Trophoblast cell (in vitro differentiated cells and primary cell): ENCODE measurements at regions not wholly inside any gene's neighbourhood (a gene's known extent, or its start where the extent isn't known, plus 50 kb on each side); places are given as distances from the start of the nearest gene placed in this dataset.
A peak's percentile ranks its signal among the peaks of the same experiment; 100 is the strongest.

Experiments
- DNase-seq, 2 donors: peaks; one replicate each; pipeline ENCODE4 v3.0.0-alpha.2; 2016
- H2AFZ ChIP-seq: 2 replicates; pipeline ENCODE4 v1.6.1; 2013; ENCODE audit warnings: low read length, moderate library complexity, mild to moderate bottlenecking; ENCODE audit not compliant: insufficient read depth, poor library complexity
- H2AK5ac ChIP-seq: 2 replicates; pipeline ENCODE4 v1.6.1; 2013; ENCODE audit warnings: mild to moderate bottlenecking, low read length
- H2BK120ac ChIP-seq: 2 replicates; pipeline ENCODE4 v1.6.1; 2013; ENCODE audit warnings: low read length, mild to moderate bottlenecking, moderate library complexity; ENCODE audit not compliant: insufficient read depth, poor library complexity
- H2BK12ac ChIP-seq: 2 replicates; pipeline ENCODE4 v1.6.1; 2013; ENCODE audit warnings: mild to moderate bottlenecking, low read length, moderate library complexity
- H2BK5ac ChIP-seq: 2 replicates; pipeline ENCODE4 v1.6.1; 2013; ENCODE audit warnings: low read length, low read depth, moderate library complexity, mild to moderate bottlenecking; ENCODE audit not compliant: poor library complexity
- H3K14ac ChIP-seq: 2 replicates; pipeline ENCODE4 v1.6.1; 2013; ENCODE audit warnings: mild to moderate bottlenecking, low read length
- H3K18ac ChIP-seq: 2 replicates; pipeline ENCODE4 v1.6.1; 2013; ENCODE audit warnings: mild to moderate bottlenecking, low read length
- H3K23ac ChIP-seq: 2 replicates; pipeline ENCODE4 v1.6.1; 2013; ENCODE audit warnings: low read length
- H3K27ac ChIP-seq: 2 replicates; pipeline ENCODE4 v1.5.1; 2013; ENCODE audit warnings: low read depth, mild to moderate bottlenecking, inconsistent platforms, low read length, moderate library complexity
- H3K27me3 ChIP-seq: 2 replicates; pipeline ENCODE4 v1.6.1; 2013; ENCODE audit warnings: inconsistent platforms, mild to moderate bottlenecking, low read length, moderate library complexity; ENCODE audit not compliant: insufficient read depth
- H3K36me3 ChIP-seq, 2 experiments: 1 replicate in 1 of 2; 2 replicates in 1 of 2; pipeline ENCODE4 v1.6.1; 2013; ENCODE audit warnings: low read length in 2 of 2, mild to moderate bottlenecking in 2 of 2, moderate library complexity in 1 of 2; ENCODE audit not compliant: insufficient read depth in 2 of 2, control insufficient read depth in 1 of 2
- H3K4ac ChIP-seq: 2 replicates; pipeline ENCODE4 v1.6.1; 2013; ENCODE audit warnings: low read depth, mild to moderate bottlenecking, low read length, moderate library complexity
- H3K4me1 ChIP-seq, 2 experiments: 1 replicate in 1 of 2; 2 replicates in 1 of 2; pipeline ENCODE4 v1.6.1; 2013; ENCODE audit warnings: low read length in 2 of 2, mild to moderate bottlenecking in 2 of 2, moderate library complexity in 1 of 2; ENCODE audit not compliant: insufficient read depth in 2 of 2, control insufficient read depth in 1 of 2
- H3K4me2 ChIP-seq: 2 replicates; pipeline ENCODE4 v1.6.1; 2013; ENCODE audit warnings: inconsistent platforms, mild to moderate bottlenecking, low read length, moderate library complexity
- H3K4me3 ChIP-seq: 2 replicates; pipeline ENCODE4 v1.5.1; 2013; ENCODE audit warnings: mild to moderate bottlenecking, low read depth, low read length, inconsistent platforms
- H3K79me1 ChIP-seq: one replicate; pipeline ENCODE4 v1.6.1; 2013; ENCODE audit warnings: low read length
- H3K79me2 ChIP-seq: 2 replicates; pipeline ENCODE4 v1.6.1; 2013; ENCODE audit warnings: low read length, mild to moderate bottlenecking; ENCODE audit not compliant: control insufficient read depth, insufficient read depth, poor library complexity
- H3K9ac ChIP-seq: 2 replicates; pipeline ENCODE4 v1.6.1; 2013; ENCODE audit warnings: mild to moderate bottlenecking, low read length
- H3K9me3 ChIP-seq: 2 replicates; pipeline ENCODE4 v1.6.1; 2013; ENCODE audit warnings: low read depth, mild to moderate bottlenecking, control low read depth, inconsistent platforms, low read length; ENCODE audit not compliant: insufficient read depth
- H4K12ac ChIP-seq: 2 replicates; pipeline ENCODE4 v1.6.1; 2013; ENCODE audit warnings: low read depth, mild to moderate bottlenecking, low read length, moderate library complexity
- H4K8ac ChIP-seq: 2 replicates; pipeline ENCODE4 v1.6.1; 2013; ENCODE audit warnings: low read depth, mild to moderate bottlenecking, low read length, moderate library complexity
- H4K91ac ChIP-seq: one replicate; pipeline ENCODE4 v1.6.1; 2013; ENCODE audit warnings: low read depth, mild to moderate bottlenecking, low read length, moderate library complexity
- WGBS: extraction: QIAGEN DNeasy Blood & Tissue Kit; methylation state at CpG from one replicate; pipeline ENCODE4 v1.1.7; 2013; ENCODE audit warnings: missing lambda C conversion rate; ENCODE audit not compliant: insufficient read length, insufficient coverage; ENCODE audit errors: extremely low coverage; 5-methylcytosine and 5-hydroxymethylcytosine counted together

DNA sequence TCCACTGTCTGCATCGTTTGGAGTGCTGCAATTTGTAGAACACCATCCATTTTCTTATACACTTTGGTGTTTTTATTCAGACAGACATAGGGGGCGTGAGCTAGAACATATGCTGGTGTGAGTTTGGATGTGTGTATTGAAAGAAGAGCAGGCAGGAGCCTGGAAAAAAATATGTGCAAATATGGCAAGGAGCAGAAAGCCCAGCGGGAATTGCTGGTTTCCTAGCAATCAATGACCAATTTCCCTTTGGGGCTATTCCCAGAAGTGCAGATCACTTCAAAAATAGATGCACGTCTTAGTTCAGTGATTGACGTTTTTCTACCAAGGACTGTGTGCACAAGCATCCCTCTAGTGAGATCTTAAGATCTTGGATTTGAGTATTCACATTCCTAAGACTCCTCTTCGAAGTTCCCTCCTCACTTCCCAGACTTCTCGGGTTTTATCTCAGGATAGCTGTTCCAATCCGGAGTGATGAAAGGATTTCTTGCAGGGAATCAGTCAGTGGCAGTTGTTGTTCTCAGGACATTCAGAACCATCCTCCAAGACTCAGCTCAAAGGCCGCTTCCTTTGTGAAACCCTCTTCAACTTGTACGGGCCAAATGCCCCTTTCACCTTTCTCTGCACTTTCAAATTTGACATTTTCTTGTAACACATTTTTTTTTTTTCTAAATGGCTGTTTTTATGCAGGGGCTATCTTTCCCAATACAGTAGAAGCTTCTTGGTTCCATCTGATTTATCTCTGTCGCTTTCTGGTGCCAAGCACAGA is 268.7 kb upstream of the ASIC2 start:
- DNase-seq = no peak
- WGBS = no CpG with 5 or more reads among the region's 11 CpGs

DNA sequence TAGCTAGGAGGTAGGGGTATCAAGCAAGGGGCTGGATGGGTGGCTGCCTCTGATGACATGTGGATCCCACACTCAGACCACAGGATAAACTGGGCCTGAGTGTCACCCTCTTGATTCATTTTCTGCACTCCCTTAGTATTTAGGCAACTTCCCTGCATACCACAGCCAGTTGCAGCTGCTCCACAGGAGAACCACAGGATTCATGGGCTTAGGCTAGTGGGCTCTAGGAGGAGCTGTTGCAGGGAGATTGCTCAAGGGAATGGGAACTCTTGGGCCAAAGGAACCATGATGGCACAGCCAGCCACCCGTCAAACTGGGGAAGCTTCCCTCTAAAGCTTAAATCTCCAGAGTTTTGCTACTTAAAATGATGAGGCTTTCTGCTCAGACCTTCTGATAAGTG is 269.7 kb upstream of the ASIC2 start:
- H2AFZ ChIP-seq = no peak overlapping the region
- no peaks in the 10 kb centered on the region for H3K4me1 ChIP-seq
- H3K27me3 ChIP-seq = no peaks in the 10 kb centered on the region
- peak in 1 of 2 donors; percentile 14 for DNase-seq
- H3K18ac ChIP-seq = no peak overlapping the region
- H3K4me3 ChIP-seq = no peak overlapping the region
- no peak overlapping the region for H2AK5ac ChIP-seq
- H3K36me3 ChIP-seq = no peaks in the 10 kb centered on the region
- no peak overlapping the region for H3K4me2 ChIP-seq
- H3K27ac ChIP-seq = no peak overlapping the region
- no peak overlapping the region for H3K14ac ChIP-seq
- H3K9ac ChIP-seq = no peak overlapping the region
- H3K9me3 ChIP-seq = peaks cover 10% of the 10 kb centered on the region
- H3K4ac ChIP-seq = no peak overlapping the region
- no peaks in the 10 kb centered on the region for H3K79me1 ChIP-seq
- no peaks in the 10 kb centered on the region for H3K79me2 ChIP-seq
- H2BK12ac ChIP-seq = no peak overlapping the region
- H4K12ac ChIP-seq = no peak overlapping the region
- H2BK120ac ChIP-seq = no peak overlapping the region
- no peak overlapping the region for H4K8ac ChIP-seq
- H2BK5ac ChIP-seq = no peak overlapping the region
- no CpG with 5 or more reads among the region's 1 CpG for WGBS
- no peak overlapping the region for H4K91ac ChIP-seq
- no peak overlapping the region for H3K23ac ChIP-seq

More for the DNA sequence above, 268.7 kb upstream of the ASIC2 start:
- no peaks in the 10 kb centered on the region for H3K36me3 ChIP-seq
- no peak overlapping the region for H2BK120ac ChIP-seq
- H3K4me3 ChIP-seq = no peak overlapping the region
- no peak overlapping the region for H3K27ac ChIP-seq
- no peak overlapping the region for H3K23ac ChIP-seq
- H2AFZ ChIP-seq = no peak overlapping the region
- H3K18ac ChIP-seq = no peak overlapping the region
- no peak overlapping the region for H4K91ac ChIP-seq
- H3K4me2 ChIP-seq = no peak overlapping the region
- H3K4me1 ChIP-seq = no peaks in the 10 kb centered on the region
- no peak overlapping the region for H4K12ac ChIP-seq
- no peaks in the 10 kb centered on the region for H3K79me1 ChIP-seq
- H3K9me3 ChIP-seq = peaks cover 10% of the 10 kb centered on the region
- no peak overlapping the region for H3K14ac ChIP-seq
- H4K8ac ChIP-seq = no peak overlapping the region
- no peak overlapping the region for H2BK12ac ChIP-seq
- H3K4ac ChIP-seq = no peak overlapping the region
- H2AK5ac ChIP-seq = no peak overlapping the region
- no peaks in the 10 kb centered on the region for H3K79me2 ChIP-seq
- H3K9ac ChIP-seq = no peak overlapping the region
- H2BK5ac ChIP-seq = no peak overlapping the region
- no peaks in the 10 kb centered on the region for H3K27me3 ChIP-seq

DNA sequence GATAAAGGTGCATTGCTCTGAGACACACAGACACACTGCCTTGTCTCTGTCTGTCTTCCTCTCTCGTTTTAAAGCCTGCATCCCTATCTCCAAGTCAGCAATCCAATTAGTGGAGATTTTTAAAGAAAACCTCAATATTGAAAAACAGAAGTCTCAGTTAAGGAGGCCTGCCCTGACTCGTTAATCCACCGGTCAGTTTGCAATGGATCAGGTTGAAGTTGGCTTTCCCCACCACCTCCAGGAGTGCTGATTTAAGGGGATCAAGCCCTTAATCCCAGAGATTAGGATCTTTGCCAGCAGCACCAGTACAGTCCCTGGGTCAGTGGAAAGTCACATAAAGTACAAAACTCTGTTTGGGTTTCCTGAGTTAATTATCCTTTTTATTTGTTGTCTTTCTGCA is 271.1 kb upstream of the ASIC2 start:
- no CpG with 5 or more reads among the region's 3 CpGs for WGBS
- Histone ChIP-seq H3K79me2 (no peaks in the 10 kb centered on the region), H3K4me3 (no peak overlapping the region), H3K4me1 (no peaks in the 10 kb centered on the region), H4K8ac (no peak overlapping the region), H2BK12ac (no peak overlapping the region), H3K4me2 (no peak overlapping the region), H4K12ac (no peak overlapping the region), H3K9ac (no peak overlapping the region), H2BK5ac (no peak overlapping the region), H3K27me3 (no peaks in the 10 kb centered on the region), H4K91ac (no peak overlapping the region), H3K79me1 (no peaks in the 10 kb centered on the region), H2BK120ac (no peak overlapping the region), H3K27ac (no peak overlapping the region), H3K9me3 (peaks cover 10% of the 10 kb centered on the region), H3K14ac (no peak overlapping the region), H3K18ac (no peak overlapping the region), H3K36me3 (no peaks in the 10 kb centered on the region), H3K23ac (no peak overlapping the region), H2AFZ (no peak overlapping the region), H2AK5ac (no peak overlapping the region), H3K4ac (no peak overlapping the region)
- no peak for DNase-seq

DNA sequence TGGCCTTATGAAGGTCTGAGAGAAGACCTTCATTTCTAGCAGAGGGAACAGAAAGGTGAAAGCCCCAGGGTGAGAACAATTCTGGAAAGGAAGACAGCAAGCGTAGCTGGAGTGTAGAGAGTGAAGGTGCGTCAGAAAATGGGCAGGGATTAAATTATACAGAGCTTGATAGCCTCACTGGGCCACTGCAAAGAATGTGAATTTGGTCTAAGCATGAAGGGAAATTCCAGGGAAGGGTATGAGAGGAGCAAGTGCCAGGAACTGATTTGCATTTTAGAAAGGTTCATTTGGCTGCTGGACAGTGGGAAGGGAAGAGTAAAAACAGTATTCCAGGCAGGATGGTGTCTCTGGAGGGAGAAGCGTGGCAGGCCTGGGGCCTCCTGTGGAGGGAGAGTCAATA is 274.1 kb upstream of the ASIC2 start:
- Histone ChIP-seq H3K14ac (no peak overlapping the region), H3K4me3 (no peak overlapping the region), H3K27me3 (no peaks in the 10 kb centered on the region), H4K91ac (no peak overlapping the region), H3K4me1 (no peaks in the 10 kb centered on the region), H3K79me1 (no peaks in the 10 kb centered on the region), H3K4ac (no peak overlapping the region), H2BK12ac (no peak overlapping the region), H3K18ac (no peak overlapping the region), H3K9ac (no peak overlapping the region), H3K4me2 (no peak overlapping the region), H2AFZ (no peak overlapping the region), H2BK120ac (no peak overlapping the region), H3K79me2 (no peaks in the 10 kb centered on the region), H2AK5ac (no peak overlapping the region), H3K9me3 (peaks cover 12% of the 10 kb centered on the region), H2BK5ac (no peak overlapping the region), H4K12ac (no peak overlapping the region), H3K36me3 (no peaks in the 10 kb centered on the region), H3K23ac (no peak overlapping the region), H4K8ac (no peak overlapping the region), H3K27ac (no peak overlapping the region)
- no peak for DNase-seq
- no CpG with 5 or more reads among the region's 3 CpGs for WGBS
